GM18909 (cell line): ENCODE measurements at regions not wholly inside any gene's neighbourhood (a gene's known extent, or its start where the extent isn't known, plus 50 kb on each side); places are given as distances from the start of the nearest gene placed in this dataset.

Experiments
- ATAC-seq: cut with Tn5 transposase; IDR thresholded peaks from one replicate; pipeline ENCODE4 v1.9.1; 2021; ENCODE audit warnings: mild to moderate bottlenecking; ENCODE audit not compliant: unreplicated experiment, poor library complexity

DNA sequence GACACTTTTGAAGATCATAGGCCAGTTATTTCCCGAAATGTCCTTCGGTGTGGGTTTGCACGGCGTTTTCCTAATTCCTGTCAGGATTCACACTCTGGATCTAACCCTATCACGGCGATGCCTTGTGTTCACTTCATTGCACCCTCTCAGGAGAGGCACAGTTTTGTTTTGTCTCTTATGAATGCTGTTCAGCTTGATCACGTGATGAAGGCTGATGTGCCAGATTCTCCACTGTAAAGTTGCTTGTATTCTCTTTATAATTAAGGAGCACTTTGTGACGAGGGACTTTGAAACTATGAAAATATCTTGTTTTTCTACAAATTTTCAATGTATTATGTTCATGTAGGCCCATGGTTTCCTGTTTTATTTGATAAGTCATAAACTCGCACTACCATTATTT is 568.1 kb downstream of the ACTR3B start:
- ATAC-seq: no peak

DNA sequence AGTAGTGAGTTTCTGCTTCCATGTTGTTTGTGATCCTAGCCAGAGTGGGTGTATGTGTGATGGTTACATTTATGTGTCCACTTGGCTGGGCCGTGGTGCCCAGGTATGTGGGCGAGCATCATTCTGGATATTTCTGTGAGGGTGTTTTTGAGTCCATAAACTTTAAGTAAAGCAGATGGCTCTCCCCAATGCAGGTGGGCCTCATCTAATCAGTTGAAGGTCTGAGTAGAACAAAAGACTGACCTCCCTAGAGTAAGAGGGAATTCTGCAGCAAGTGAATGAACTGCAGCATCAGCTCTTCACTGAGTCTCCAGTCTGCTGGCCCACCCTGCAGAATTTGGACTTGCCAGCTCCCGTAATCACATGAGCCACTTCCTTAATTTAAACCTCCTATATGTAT is 571.9 kb downstream of the ACTR3B start:
- ATAC-seq: no peak

DNA sequence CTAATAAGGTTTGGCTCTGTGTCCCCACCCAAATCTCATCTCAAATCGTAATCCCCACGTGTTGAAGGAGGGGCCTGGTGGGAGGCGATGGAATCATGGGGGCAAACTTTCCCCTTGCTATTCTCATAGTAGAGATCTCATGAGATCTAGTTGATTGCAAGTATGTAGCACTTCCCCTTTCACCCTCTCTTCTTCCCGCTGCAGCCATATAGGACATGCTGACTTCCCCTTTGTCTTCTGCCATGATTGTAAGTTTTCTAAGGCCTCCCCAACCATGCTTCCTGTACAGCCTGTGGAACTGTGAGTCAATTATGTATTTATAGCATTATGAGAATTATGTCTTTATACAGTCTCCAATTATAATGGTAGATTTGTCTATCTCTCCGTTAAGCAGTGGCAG is 594.5 kb downstream of the ACTR3B start:
- ATAC-seq: no peak

DNA sequence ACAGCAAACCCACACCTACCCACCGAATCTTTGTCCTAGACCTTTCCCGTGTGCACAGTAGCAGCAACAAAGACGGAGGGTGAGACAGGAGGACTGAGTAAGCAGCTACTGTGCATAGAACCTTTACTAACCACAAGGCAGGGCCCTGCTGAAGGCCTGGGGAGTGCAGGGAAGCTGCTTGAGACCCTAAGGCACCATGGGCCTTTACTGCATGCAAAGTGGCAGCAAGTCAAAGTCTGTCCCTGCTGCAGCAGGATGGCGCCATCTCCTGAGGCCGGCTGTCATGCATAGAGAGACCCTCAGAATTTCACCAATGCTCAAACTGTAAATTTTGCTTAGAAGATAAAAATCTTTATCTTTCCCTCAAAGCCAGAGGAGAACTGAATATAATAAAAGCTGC is 610.5 kb downstream of the ACTR3B start:
- ATAC-seq: no peak

DNA sequence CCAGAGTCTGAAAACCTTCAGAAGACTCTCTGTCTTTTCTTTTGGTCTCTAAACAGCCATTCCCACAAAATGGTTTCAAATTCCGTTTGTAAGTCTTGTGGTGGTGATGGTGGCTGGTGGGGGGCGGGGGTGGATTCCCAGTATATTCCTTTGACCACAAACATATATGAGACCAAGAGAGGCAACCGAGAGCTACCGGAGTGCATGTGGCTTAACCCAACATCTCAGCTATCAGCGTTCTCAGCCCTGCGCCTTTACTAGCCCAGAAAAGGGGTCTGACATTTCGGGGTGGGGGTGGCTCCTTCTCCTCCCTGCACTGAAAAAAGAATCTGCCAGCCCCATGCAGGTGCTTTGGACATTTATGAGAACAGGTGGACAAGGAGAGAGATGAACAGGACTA is 621.1 kb downstream of the ACTR3B start:
- no peak for ATAC-seq

DNA sequence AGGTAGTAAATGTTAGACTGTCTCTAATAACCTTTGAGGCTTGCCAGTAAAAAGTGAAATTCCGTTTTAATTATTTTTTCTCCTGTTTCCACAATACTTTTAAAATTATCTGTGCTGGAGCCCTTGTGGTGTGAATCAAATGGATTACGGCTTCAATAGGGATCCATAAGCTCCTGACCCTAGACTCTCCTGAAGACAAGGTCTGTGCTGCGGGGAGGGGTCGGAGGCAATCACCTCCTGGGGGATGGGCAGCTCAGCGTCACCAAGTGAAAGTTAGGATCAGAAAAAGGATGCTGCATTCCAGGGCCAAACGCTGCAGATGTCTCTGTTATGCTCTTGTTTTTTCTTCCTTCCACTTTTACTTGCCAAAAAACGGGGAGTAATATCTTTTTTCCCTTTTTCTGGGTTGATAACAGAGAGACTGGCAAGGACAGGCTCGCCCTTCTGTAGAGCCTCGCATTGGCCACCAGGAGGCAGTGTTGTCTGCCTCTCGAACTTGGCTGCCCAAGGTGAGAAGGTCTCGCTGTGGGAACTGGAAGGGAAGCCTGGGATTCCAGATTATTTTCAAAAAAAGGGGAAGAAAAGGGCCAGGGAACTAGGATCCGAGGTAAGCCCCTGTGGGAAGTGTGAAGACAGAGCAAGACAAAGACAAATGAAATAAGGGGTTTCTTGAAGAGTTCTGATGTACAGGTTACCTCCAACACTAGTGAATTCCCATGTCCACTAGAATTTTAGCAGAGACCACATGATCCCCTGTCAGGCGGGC is 621.9 kb downstream of the ACTR3B start:
- peak; percentile 68 for ATAC-seq

DNA sequence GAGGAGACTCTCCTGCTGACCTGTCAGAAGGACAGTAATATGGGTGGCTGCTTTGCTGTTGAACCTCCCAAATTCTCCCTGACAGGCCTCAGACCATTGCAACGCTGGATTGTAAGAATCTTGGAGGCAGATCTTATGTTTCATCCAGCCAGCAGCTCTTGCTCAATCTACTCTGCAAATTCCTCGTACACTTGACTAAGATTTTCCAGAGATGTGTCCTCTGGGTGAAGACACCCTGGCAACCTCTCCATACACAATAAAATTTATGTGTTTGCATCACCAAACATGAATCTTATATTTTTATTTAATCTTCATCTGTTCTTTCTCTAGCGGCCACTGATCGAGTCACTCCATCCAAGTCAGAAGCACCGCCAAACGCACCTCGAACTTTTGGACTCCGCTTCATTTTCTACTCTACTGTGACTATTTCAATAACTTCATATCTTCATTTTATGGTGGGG is 623.1 kb downstream of the ACTR3B start:
- ATAC-seq: no peak

DNA sequence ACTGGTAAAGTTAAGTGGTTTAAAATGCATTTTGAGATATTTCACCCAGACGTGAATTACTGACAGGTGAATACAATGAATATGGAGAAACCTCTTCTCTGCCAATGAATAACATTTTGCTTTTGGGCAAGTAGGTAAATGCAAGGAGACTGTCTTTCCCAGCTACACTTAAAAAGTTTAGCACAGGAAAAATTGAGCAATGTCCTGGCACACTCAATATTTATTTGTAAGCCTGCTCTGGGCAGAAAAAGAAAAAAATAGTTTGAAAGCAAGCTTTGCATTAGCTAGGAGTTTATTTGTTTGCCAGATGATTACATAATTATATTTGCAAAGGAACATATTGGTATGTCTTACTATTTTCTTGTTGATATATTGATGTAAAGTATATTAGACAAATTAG is 624.2 kb downstream of the ACTR3B start:
- ATAC-seq: no peak

DNA sequence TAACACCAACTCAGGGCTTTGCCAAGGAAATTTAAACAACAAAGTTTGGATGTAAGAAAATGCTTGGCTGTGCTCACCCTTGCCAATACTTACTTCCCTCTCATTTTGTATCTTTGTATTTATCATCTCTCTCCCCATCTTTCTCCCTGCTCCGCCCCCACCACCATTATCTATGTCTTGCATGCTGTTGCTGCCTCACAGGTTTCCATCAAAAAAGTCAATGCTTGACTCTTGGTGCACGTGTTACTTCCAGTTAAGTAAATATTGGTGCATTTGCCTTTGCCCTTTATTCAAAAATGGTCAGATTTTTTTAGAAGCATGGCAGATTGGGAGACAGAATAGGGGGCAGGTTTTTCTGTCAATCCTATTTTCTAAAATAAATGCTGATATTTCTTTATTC is 626.0 kb downstream of the ACTR3B start:
- no peak for ATAC-seq

DNA sequence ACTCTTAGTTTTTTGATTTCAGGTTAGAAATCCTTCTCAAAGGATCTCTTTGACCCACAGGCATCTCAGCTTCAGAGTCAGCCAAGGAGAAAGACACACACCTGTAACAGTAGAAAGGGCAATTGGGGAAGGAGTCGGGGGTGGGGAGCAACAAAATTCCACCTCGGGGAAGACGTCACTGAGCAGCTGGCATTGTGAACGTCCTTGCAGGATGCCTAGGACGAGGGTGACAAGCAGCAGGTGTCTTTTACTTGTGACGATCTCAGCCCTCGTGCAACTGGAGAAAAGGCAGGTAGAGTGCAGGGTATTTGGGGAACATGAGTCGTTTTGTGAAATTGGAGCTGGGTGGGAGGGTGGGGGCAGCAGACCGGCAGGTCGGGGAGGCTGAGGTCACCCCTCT is 627.0 kb downstream of the ACTR3B start:
- no peak for ATAC-seq

DNA sequence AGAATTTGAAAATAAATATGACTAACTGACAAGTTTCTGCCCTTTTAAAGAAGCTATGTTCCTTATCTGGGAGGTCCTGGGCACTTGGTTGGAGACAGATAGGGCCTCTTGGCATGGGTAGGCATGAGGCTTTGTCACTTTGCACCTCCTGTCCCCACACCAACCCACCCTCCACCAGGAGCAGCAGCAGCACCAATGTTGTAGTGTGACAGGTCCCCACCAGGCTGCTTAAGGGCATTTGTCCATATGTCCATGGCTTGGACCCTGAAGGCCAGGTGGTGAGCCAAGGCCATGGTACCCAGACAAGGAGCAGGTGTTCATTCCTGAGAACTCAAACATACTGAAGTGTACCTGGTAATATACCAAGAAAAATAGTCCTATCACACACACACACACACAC is 629.1 kb downstream of the ACTR3B start:
- ATAC-seq: no peak

DNA sequence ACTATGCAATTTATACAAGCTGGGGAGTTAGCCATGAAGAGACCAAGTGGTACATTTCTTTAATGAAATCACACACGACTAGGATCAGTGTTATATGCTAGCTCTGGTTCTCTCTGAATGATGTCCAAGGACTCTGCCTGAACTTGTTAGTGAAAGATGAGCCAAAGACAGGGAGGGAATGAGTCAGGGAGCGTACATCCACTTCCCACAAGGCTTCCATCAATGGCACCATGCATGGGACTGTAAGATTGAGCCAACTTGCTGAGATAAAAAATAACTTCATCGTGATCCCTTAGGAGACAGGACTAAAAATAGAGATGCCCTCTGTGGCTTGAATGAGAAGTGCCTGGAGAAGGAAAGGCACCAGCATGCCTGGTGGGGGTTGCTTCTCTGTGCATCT is 629.7 kb downstream of the ACTR3B start:
- no peak for ATAC-seq

DNA sequence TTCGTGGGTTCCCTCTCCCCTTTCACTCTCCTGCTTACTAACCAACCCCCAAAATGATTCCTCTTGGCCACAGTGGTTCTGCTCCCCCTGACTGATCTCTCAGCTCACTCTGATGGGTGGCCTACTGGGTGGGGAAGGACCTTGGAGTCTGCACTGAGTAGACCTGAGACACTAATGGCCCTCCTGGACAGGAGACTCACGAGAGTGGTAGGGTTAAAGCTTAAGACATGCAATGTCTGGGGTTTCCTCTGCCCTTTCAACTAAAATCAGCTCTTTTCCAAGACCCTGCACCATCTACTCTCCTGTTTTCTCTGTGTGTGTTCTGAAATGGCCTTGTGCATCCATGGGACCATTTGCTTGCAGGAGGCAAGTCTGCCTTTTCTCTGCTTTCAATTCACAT is 631.4 kb downstream of the ACTR3B start:
- no peak for ATAC-seq

DNA sequence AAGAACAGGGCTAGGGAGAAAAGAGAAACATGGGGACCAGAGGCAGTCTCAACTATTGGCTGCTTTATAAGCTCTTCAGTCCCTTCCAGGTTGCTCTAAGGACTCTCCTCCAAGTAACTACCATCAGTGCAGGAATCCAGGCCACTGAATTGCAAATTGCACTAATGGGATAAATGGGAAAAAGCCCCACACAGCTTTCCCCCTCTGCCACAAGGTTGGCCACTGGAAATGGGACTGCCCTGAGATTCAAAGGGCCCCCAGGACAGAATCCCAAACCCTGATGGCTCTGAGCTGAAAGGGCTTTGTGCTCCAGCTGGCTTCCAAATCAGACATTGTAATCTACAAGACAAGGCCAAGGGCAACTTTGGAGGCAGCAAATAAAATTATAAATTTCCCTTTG is 633.2 kb downstream of the ACTR3B start:
- no peak for ATAC-seq

DNA sequence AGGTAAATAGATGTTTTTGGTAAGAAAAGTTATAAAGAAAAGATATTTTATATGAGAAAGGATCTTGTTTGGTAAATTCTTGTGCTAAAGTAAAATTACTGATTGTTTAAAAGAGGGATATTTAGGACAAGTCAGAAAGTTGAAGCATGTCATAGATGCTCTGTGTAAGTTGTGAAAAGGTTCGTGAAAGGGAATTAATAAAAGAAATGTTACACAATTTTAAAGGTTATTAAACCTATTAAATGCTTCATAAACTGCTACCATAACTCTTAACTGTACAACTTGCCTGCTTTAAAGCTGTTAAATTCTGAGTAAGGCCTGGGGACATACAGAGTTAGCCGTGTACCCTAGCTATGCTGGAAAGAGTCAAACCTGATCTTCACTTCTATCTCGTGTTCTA is 634.1 kb downstream of the ACTR3B start:
- ATAC-seq: no peak

DNA sequence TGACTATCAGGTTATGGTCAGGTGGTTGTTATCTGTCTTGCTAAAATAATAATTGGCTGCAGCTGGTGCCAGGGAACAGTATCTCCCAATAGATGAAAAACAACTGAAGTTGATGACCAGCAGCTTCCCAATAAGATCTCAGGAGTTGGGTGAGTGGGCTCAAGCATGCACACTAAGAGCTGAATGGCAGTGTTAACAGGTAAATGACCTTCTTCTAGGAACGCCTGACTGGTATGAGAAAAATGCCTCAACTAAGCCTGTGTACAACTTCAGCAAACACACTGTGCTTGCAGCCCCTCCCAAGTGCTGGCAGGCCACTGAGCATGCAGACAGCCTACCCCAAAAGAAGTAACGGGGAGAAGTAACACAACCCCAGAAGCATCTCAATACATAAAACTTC is 636.9 kb downstream of the ACTR3B start:
- no peak for ATAC-seq

DNA sequence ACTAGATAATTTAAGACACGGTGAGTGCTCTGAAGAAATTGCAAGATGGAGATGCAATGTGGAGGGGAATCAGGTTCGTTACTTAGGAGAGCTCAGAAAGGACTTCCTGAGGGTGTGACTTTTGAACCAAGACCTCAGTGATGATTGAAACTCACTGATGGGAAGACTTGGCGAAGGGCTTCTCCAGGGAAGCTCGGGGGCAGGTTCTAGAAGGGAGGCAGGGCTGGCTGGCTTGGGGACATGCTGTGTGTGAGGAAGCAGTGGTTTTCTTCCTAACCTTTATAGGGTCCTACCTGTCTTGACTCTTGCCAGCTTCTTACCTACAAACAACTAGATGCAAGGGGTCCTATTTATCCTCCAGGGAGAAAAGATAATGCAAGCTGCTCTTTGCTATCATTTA is 637.9 kb downstream of the ACTR3B start:
- ATAC-seq: no peak

DNA sequence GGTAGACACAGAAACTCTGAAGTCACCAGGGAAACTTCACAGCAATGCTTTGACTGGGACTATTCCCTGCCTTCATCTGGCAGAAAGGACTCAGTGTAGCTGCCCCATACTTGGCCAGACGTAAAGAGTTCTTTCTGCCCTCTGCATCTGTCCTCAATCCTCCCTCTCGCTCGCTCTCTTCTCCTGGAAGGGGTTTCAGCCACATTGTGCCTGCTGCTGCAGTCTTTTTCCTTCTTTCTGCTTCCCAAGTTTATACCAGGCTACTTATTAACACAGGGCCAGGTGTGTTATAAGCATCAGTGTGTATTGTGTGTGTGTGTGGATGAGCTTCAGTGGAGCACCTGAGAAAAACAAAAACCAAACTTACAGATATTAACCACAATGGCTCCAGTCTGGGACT is 638.4 kb downstream of the ACTR3B start:
- ATAC-seq: no peak

DNA sequence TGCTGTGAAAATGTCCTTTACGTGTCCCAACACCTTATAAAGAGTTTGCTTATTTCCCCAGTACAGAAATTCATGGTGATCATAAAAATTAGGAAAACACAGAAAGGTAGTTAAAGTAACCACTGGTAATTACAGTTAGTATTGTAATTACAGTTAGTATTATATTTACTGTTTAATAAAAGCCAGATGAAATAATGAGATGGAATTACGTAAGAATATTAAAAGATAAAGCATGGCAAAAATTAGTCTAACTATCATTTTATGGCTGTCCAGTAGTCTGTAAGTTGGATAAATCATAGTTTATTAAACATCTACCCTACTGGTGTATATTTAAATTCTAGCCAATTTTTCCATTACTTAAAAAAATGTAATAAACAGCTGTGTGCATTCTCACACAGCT is 638.8 kb downstream of the ACTR3B start:
- no peak for ATAC-seq

DNA sequence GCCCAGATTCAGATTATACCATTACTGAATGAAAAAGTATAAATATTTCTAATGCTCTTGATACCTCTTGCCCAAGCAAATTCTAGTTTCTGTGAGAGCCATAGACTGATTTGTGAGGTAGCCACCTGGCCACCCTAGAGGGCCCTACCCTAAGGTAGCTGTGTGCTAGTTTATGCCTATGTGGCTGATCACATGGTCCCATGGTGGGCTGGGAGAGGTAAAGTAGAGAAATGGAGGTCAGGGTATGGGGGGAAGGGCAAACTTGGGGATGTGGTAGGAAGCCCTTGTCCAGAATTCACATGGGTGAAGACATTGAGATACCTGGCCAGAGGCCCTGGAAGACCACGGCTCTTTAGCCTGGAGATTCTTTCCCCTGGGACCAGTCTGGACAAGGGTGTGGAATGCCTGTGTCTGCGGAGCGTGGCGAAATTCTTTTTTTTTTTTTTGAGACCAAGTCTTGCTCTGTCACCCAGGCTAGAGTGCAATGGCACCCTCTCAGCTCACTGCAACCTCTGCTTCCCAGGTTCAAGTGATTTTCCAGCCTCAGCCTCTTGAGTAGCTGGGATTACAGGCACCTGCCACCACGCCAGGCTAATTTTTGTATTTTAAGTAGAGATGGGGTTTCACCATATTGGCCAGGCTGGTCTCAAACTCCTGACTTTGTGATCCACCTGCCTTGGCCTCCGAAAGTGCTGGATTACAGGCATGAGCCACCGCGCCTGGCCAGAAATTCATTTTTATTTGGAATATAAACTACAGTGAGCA is 639.4 kb downstream of the ACTR3B start:
- ATAC-seq: no peak

DNA sequence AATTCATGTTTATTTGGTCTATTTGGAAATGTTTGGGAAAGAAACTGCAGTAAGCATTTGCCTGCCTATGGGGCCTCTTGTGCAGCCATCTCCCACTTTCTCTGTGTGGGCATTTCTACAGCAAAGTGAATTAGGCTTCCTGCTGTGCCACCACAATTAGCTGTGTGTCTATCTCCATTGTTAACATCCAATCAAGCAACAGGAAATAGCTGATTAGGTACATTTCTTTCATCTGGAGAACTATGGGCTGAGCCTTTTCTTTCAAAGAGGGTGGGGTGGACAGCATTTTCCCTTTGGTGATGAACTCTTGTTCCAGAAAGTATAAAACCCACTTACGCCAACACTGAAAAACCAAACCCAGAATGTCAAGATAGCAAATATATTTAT is 640.0 kb downstream of the ACTR3B start:
- no peak for ATAC-seq
